ENCODE measurements at regions not wholly inside any gene's neighbourhood (a gene's known extent, or its start where the extent isn't known, plus 50 kb on each side); places are given as distances from the start of the nearest gene placed in this dataset.

GRCh38 chr14:36055681-36056225, 120.8 kb downstream of the PTCSC3 start:
- POLR2A ChIA-PET = no interaction called here
- H3K36me3 ChIP-seq (ENCODE audit: control insufficient read depth, insufficient read depth, low read length) = no peaks in the 10 kb centered on the region
- no peaks in the 10 kb centered on the region; the same call in 1 of the 2 replicates for H3K27me3 ChIP-seq (ENCODE audit: control insufficient read depth, insufficient read depth, low read length)
- DNase-seq (ENCODE audit: low read depth) = no peak
- H3K4me3 ChIP-seq (ENCODE audit: low read depth, low read length) = no peak overlapping the region
- no peak for TF ChIP-seq CTCF (IDR thresholded peaks at IDR 0.05; ENCODE audit: insufficient read depth, low read depth, low read length)
- CTCF ChIA-PET = interaction anchor here (2.1 kb wide), 1 partner anchor 14 kb away, joined by 9 read pairs; no protein-coding TSS in a partner anchor

- POLR2A ChIA-PET = no interaction called here
- no peak for TF ChIP-seq CTCF (IDR thresholded peaks at IDR 0.05; ENCODE audit: insufficient read depth, low read depth, low read length)
- CTCF ChIA-PET = interaction anchor here (2.1 kb wide), 1 partner anchor 15 kb away, joined by 9 read pairs; no protein-coding TSS in a partner anchor
These were observed 121.5 kb downstream of the PTCSC3 start for GRCh38 chr14:36055052-36055378.

GRCh38 chr14:36054353-36055051, 122.0 kb downstream of the PTCSC3 start:
- Histone ChIP-seq H3K27me3 (ENCODE audit: control insufficient read depth, insufficient read depth, low read length) (no peaks in the 10 kb centered on the region; the same call in 1 of the 2 replicates), H3K36me3 (ENCODE audit: control insufficient read depth, insufficient read depth, low read length) (no peaks in the 10 kb centered on the region), H3K4me3 (ENCODE audit: low read depth, low read length) (no peak overlapping the region)
- no peak for DNase-seq (ENCODE audit: low read depth)
- TF ChIP-seq CTCF (IDR thresholded peaks at IDR 0.05; ENCODE audit: insufficient read depth, low read depth, low read length) = no peak
- CTCF ChIA-PET = no interaction called here
- POLR2A ChIA-PET = no interaction called here

More at GRCh38 chr14:36055052-36055378, 121.5 kb downstream of the PTCSC3 start:
- no peaks in the 10 kb centered on the region; the same call in 1 of the 2 replicates for H3K27me3 ChIP-seq (ENCODE audit: control insufficient read depth, insufficient read depth, low read length)
- no peaks in the 10 kb centered on the region for H3K36me3 ChIP-seq (ENCODE audit: control insufficient read depth, insufficient read depth, low read length)
- H3K4me3 ChIP-seq (ENCODE audit: low read depth, low read length) = no peak overlapping the region
- DNase-seq (ENCODE audit: low read depth) = no peak

- ChIA-PET POLR2A (no interaction called here), CTCF (no interaction called here)
- Histone ChIP-seq H3K27me3 (ENCODE audit: control insufficient read depth, insufficient read depth, low read length) (no peaks in the 10 kb centered on the region), H3K36me3 (ENCODE audit: control insufficient read depth, insufficient read depth, low read length) (no peaks in the 10 kb centered on the region), H3K4me3 (ENCODE audit: low read depth, low read length) (no peak overlapping the region)
- no peak for TF ChIP-seq CTCF (IDR thresholded peaks at IDR 0.05; ENCODE audit: insufficient read depth, low read depth, low read length)
- no peak for DNase-seq (ENCODE audit: low read depth)
These were observed 123.8 kb downstream of the PTCSC3 start for GRCh38 chr14:36052681-36053080.

GRCh38 chr14:36052063-36052462, 124.5 kb downstream of the PTCSC3 start:
- Histone ChIP-seq H3K4me3 (ENCODE audit: low read depth, low read length) (no peak overlapping the region), H3K36me3 (ENCODE audit: control insufficient read depth, insufficient read depth, low read length) (no peaks in the 10 kb centered on the region), H3K27me3 (ENCODE audit: control insufficient read depth, insufficient read depth, low read length) (no peaks in the 10 kb centered on the region)
- ChIA-PET CTCF (no interaction called here), POLR2A (no interaction called here)
- no peak for TF ChIP-seq CTCF (IDR thresholded peaks at IDR 0.05; ENCODE audit: insufficient read depth, low read depth, low read length)
- DNase-seq (ENCODE audit: low read depth) = no peak
